Ramos (cell line): ENCODE measurements at regions not wholly inside any gene's neighbourhood (a gene's known extent, or its start where the extent isn't known, plus 50 kb on each side); places are given as distances from the start of the nearest gene placed in this dataset.

Source experiments
- in situ Hi-C: fragments of 300-500 bp; cut with MboI; formaldehyde crosslinking; loops from one replicate; pipeline ENCODE4 v1.14.3; 2022; ENCODE audit warnings: low sequenced_read_pairs; ENCODE audit not compliant: unreplicated experiment

GRCh38 chr7:142698429-142698828 lies 50.8 kb upstream of the PRSS1 start:
- in situ Hi-C loops = loop anchor here (10.0 kb wide), 1 partner anchor 116 kb away; no protein-coding TSS in a partner anchor

- in situ Hi-C loops = loop anchor here (10.0 kb wide), 1 partner anchor 118 kb away; no protein-coding TSS in a partner anchor
Observed at GRCh38 chr7:142697270-142697669, 52.0 kb upstream of the PRSS1 start.

GRCh38 chr7:142696456-142697179 lies 52.7 kb upstream of the PRSS1 start:
- in situ Hi-C loops = loop anchor here (10.0 kb wide), 1 partner anchor 118 kb away; no protein-coding TSS in a partner anchor

GRCh38 chr7:142693911-142694310 lies 55.4 kb upstream of the PRSS1 start:
- in situ Hi-C loops = loop anchor here (10.0 kb wide), 1 partner anchor 121 kb away; no protein-coding TSS in a partner anchor

GRCh38 chr7:142690554-142691182 lies 58.6 kb upstream of the PRSS1 start:
- in situ Hi-C loops = loop anchor here (10.0 kb wide), 1 partner anchor 124 kb away; no protein-coding TSS in a partner anchor

GRCh38 chr7:142689439-142690120 lies 59.7 kb upstream of the PRSS1 start:
- in situ Hi-C loops = loop anchor here (10.0 kb wide), 1 partner anchor 125 kb away; no protein-coding TSS in a partner anchor

GRCh38 chr7:142685877-142686508 lies 63.3 kb upstream of the PRSS1 start:
- in situ Hi-C loops = no loop called here

- in situ Hi-C loops = no loop called here
Observed at GRCh38 chr7:142681314-142682092, 67.8 kb upstream of the PRSS1 start.

- in situ Hi-C loops = no loop called here
Observed at GRCh38 chr7:142671506-142671905, 77.8 kb upstream of the PRSS1 start.

GRCh38 chr7:142670511-142670910 lies 78.8 kb upstream of the PRSS1 start:
- in situ Hi-C loops = no loop called here

GRCh38 chr7:142669074-142669654 lies 80.1 kb upstream of the PRSS1 start:
- in situ Hi-C loops = no loop called here

GRCh38 chr7:142668495-142668894 lies 80.8 kb upstream of the PRSS1 start:
- in situ Hi-C loops = no loop called here

GRCh38 chr7:142657376-142657775 lies 91.9 kb upstream of the PRSS1 start:
- in situ Hi-C loops = no loop called here

GRCh38 chr7:142654398-142654797 lies 94.9 kb upstream of the PRSS1 start:
- in situ Hi-C loops = no loop called here

- in situ Hi-C loops = loop anchor here (25.0 kb wide), 2 partner anchors 140 to 365 kb away; no protein-coding TSS in a partner anchor
Observed at GRCh38 chr7:142647749-142648148, 101.5 kb upstream of the PRSS1 start.

GRCh38 chr7:142646386-142647140 lies 102.7 kb upstream of the PRSS1 start:
- in situ Hi-C loops = loop anchor here (25.0 kb wide), 2 partner anchors 141 to 366 kb away; no protein-coding TSS in a partner anchor

GRCh38 chr7:142645777-142646176 lies 103.5 kb upstream of the PRSS1 start:
- in situ Hi-C loops = loop anchor here (25.0 kb wide), 2 partner anchors 142 to 367 kb away; no protein-coding TSS in a partner anchor

- in situ Hi-C loops = loop anchor here (25.0 kb wide), 2 partner anchors 145 to 370 kb away; no protein-coding TSS in a partner anchor
Observed at GRCh38 chr7:142642316-142642715, 107.0 kb upstream of the PRSS1 start.
